Kidney glomerular epithelial cell (primary cell): ENCODE measurements at regions not wholly inside any gene's neighbourhood (a gene's known extent, or its start where the extent isn't known, plus 50 kb on each side); places are given as distances from the start of the nearest gene placed in this dataset.

ENCODE experiments used
- DNase-seq: peaks from one replicate; lab custom pipeline; 2025; lab: John Stamatoyannopoulos, UW

GRCh38 chr3:168514252-168514651 lies 418.5 kb upstream of the GOLIM4 start:
- no peak for DNase-seq

GRCh38 chr3:168512802-168513201 lies 417.1 kb upstream of the GOLIM4 start:
- DNase-seq = no peak

DNA sequence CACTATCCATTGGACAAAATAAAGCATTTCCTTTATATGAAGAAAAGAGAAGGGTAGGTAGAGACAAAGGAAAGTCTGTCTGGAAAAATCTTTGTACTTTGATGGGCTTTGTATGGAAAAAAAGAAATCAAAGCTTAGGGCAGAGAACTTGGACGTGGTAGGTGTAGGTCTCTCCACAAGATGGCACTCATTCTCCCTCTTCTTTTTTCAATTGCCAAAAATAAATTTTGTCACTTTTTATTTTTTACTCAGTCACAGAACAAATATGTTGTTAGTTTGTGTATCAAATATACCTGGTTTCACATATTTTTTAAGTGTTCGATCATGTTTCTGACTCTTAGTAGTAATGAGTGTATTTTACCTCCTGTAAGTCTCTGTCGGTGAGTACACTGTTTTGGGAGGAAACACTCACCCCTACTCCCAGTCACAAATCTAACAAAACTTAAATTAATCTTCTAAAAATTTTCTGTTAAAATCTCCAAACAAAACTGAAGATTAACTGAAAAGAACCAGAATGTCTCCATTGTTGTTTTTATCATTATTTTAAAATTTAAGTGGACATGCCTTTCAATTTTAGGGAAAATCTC lies 415.8 kb upstream of the GOLIM4 start:
- peak; percentile 26 for DNase-seq

- DNase-seq = no peak
These were observed 410.9 kb upstream of the GOLIM4 start for GRCh38 chr3:168506589-168506988.

- no peak for DNase-seq
These were observed 405.8 kb upstream of the GOLIM4 start for GRCh38 chr3:168501570-168501969.

DNA sequence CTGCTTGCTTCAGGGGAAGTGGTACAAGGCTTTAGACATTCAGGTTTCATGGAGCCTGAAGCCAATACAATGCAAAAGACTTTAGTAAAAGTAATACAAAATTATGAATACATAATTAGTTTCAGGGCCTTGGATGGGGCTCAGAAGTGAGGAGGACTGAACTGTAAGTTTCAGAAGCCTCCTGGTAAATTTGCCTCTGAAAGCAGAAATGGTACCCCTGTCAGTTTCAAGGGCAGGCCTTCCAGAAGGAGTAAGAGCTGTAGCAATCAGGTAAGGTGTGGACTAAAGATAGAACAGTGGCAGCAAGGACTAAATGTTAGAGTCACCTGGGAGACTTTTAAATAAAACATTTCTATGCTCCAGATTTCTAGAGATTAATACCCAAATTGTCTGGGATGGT lies 402.5 kb upstream of the GOLIM4 start:
- no peak for DNase-seq

DNA sequence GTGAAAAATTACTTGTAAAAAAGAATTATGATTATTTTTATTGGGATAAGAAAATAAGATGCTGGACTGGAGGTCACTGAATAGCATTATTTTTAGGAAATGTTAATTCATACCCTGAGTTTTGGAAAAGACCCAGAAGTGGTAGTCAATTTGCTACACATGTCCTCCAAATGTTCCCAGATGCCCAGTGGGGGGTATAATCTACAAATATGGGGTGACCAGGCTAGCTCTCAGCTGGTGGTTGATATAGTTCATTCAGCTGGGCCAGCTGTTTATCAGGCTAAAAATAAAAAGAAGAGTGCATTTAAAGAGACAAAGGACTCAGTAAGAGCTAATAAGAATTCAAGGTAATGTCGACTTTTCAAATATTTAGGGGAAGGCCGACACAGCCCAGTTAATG lies 402.0 kb upstream of the GOLIM4 start:
- DNase-seq = no peak

DNA sequence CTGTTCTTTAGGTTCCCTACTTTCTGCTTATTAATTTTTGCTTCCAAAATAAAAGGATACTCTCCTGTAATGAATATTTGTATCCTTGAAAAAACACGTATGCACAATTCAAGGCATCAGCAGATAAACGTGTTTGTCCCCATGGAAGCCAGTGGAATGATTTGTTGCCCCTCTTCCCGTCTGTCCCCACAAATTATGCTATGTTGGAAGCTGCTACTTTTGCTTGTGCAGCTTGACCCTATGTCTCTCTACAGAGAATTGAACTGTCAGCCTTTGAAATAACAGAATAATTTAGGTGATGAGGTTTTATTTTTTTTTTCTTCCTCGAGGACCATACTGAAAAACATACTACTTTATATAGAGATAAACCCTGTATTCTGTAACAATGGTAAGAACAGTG lies 401.5 kb upstream of the GOLIM4 start:
- no peak for DNase-seq

GRCh38 chr3:168495932-168496331 lies 400.2 kb upstream of the GOLIM4 start:
- no peak for DNase-seq

DNA sequence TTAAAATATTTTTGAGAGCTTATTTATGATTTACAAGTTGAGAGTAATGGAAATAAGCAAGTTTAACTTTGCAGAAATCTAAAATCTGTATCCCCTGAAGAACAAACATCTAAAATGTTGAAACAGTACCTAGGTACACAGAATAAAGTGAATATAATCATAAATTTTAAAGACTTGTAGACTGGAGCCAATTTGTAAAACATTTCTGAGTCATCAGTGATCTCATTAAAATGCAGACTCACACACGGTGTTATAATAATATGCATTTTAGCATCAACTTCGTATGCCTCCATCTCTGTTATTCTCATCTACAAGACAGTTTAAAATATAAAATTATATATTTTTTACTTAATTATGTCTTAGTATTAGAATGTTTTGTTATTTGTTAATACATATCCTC lies 399.5 kb upstream of the GOLIM4 start:
- no peak for DNase-seq

DNA sequence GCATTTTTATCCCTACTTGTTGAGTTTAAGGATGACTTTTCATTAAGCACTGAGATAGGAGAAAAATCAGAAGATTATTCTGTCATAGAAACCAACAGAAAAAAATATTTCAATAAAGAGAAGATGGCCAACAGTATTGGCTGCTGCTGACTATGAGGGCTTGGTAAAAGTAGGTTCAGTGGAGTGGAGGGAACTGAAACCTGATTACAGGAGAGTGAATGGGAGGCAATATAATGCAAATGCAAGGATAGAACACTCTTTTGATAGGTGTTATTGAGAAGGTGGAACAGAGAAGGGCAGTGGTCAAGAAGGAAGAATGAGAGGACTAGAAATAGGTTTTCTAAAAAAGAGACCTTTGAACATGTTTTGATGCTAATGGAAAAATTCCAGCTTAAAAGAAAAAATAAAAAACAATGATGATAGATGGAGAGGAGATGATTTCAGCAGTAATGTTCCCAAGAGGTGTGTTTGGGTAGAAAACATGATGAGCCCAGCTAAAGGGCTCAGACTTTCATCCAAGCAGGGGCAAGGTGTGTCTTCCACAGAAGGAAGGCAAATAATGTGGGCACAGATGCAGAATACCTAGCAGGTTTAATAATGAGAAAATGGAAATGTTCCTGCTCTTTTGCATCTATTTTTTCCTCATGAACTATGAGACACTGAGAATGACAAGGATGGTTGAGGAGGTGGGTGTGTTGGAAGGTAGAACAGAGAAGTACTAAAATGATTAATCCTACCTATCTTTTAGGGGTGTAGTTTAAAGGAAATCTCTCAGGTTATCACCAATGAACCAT lies 397.9 kb upstream of the GOLIM4 start:
- no peak for DNase-seq

- DNase-seq = no peak
These were observed 395.3 kb upstream of the GOLIM4 start for GRCh38 chr3:168490981-168491380.

GRCh38 chr3:168489301-168489700 lies 393.6 kb upstream of the GOLIM4 start:
- DNase-seq = no peak

GRCh38 chr3:168485936-168486335 lies 390.2 kb upstream of the GOLIM4 start:
- no peak for DNase-seq

DNA sequence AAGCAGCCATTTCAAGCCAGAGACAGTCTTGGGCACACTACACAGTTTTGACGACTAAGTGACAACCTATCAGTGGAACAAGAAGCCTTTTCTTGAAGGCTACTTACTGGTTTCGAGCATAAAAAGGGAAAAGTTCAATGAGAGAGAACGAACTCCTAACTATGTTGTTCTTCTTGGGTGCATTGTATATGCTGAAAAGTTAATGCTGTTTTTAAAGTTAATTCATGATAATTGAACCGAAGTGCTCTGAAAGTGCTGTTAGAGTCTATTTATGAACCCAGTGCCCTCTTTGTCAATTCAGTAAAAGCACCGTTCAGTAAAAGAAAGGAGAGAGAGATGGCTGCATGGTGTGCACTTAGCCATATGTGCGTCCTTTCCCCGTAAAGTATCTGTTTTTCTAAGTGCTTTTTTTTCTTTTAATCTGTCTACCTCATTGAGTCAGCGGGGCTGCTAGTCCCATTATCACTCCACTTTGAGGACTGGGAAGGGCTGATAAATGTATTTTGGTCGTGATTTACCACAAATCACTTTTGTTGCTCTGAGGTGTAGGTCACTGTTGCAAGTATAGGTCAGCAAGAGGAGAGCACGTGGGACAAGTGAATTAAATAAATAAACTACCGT lies 380.7 kb upstream of the GOLIM4 start:
- DNase-seq = no peak

- DNase-seq = no peak
These were observed 380.0 kb upstream of the GOLIM4 start for GRCh38 chr3:168475704-168476103.

GRCh38 chr3:168473334-168473890 lies 377.7 kb upstream of the GOLIM4 start:
- no peak for DNase-seq

DNA sequence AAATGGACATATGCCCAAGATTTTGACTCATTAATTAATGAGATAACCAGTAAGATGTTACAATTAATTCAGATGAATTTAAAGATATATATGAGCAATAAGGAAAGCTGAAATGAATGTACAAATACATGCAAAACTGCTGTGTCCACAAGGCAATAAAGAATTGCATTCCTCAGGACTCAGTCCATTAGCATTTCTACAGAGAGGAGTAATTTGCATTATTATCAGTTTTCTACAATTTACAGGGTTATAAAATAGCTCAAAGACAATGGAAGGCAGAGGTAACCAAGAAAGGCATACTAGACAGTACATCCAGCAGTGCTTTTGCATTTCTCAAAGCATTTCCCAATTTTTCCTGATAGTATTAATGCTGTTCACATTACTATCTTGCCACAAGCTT lies 377.1 kb upstream of the GOLIM4 start:
- no peak for DNase-seq

GRCh38 chr3:168470380-168470779 lies 374.7 kb upstream of the GOLIM4 start:
- DNase-seq = no peak

GRCh38 chr3:168469436-168469835 lies 373.7 kb upstream of the GOLIM4 start:
- no peak for DNase-seq

- DNase-seq = peak; percentile 18
These were observed 371.5 kb upstream of the GOLIM4 start for GRCh38 chr3:168467115-168467714.

DNA sequence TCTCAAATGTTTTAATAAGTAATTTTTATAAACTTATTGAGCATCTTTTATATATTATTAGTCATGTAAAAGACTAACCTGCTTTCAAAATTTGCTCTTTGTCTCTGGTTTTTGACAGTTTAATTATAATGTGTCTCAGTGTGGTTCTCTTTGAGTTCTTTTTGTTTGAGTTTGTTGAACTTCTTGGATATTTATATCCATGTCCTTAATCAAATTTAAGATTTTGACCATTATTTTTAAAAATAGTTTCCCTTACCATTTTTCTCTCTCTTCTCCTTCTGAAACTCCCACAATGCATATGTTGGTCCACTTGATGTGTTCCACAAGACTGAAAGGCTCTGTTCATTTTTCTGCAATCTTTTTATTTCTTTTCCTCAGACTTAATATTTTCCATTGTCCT lies 366.1 kb upstream of the GOLIM4 start:
- DNase-seq = no peak
